Psoas muscle (tissue), 7 donors: ENCODE measurements at regions not wholly inside any gene's neighbourhood (a gene's known extent, or its start where the extent isn't known, plus 50 kb on each side); places are given as distances from the start of the nearest gene placed in this dataset.

Experiments used
- ATAC-seq, 4 donors: fragments of 200-7000 bp; cut with Tn5 transposase; one replicate each; pipeline ENCODE4 v1.9.1; 2020; ENCODE audit warnings: moderate library complexity in 3 of 4, mild to moderate bottlenecking in 2 of 4
- DNase-seq, 2 donors: peaks; one replicate each; pipeline ENCODE4 v3.0.0-alpha.2; 2020
- H3K27ac ChIP-seq: fragments of 200-600 bp; one replicate; pipeline ENCODE4 v1.8.0; 2022
- H3K27me3 ChIP-seq, 3 donors: fragments of 200-600 bp in 1 of 3; one replicate each; pipeline versions ENCODE4 v1.6.1 to v1.8.0; 2013 to 2022; ENCODE audit warnings: low read length in 2 of 3, mild to moderate bottlenecking in 2 of 3, moderate library complexity in 1 of 3; ENCODE audit not compliant: insufficient read depth in 3 of 3
- H3K36me3 ChIP-seq, 2 donors: fragments of 200-600 bp in 1 of 2; one replicate each; pipeline versions ENCODE4 v1.6.1 to v1.8.0; 2013 to 2022; ENCODE audit warnings: low read depth in 1 of 2, mild to moderate bottlenecking in 1 of 2, moderate library complexity in 1 of 2; ENCODE audit not compliant: insufficient read depth in 1 of 2
- H3K4me1 ChIP-seq: fragments of 200-600 bp; one replicate; pipeline ENCODE4 v1.8.0; 2022
- H3K4me3 ChIP-seq: fragments of 200-600 bp; one replicate; pipeline ENCODE4 v1.8.0; 2022; ENCODE audit warnings: mild to moderate bottlenecking
- H3K9me3 ChIP-seq: fragments of 200-600 bp; one replicate; pipeline ENCODE4 v1.8.0; 2022
- WGBS, 3 donors: extraction: QIAGEN DNeasy Blood & Tissue Kit; methylation state at CpG; one replicate each; pipeline versions ENCODE4 v1.1.6 to v1.1.7; 2013; 5-methylcytosine and 5-hydroxymethylcytosine counted together
- intact Hi-C, 2 donors: fragments of 100-400 bp; cut with DNase I; formaldehyde crosslinking; loops; one replicate each; pipeline versions ENCODE4 v1.11.0 to v1.14.2; 2022
- TF ChIP-seq, protein P1 (sequence below): fragments of 200-600 bp; IDR thresholded peaks from one replicate; pipeline ENCODE4 v1.8.0; 2022; ENCODE audit warnings: antibody characterized with exemption
- donor health status: healthy with polysubstance abuse.
- donor health status: DM: no; HTN: no; CAD: no; lungs with moderate emphysema.
- donor health status: Bipolar disorder and iron deficiency.
- donor health status: healthy.
- donor health status: DM: yes; HTN: yes; CAD: no.
- donor health status: DM: no; HTN: no; CAD: no.
- donor health status: DM: yes; HTN: yes; CAD: no.

GRCh38 chr15:92224843-92225242, 168.8 kb upstream of the ST8SIA2 start:
- ATAC-seq: peak in 1 of 4 donors; percentile 46

DNA sequence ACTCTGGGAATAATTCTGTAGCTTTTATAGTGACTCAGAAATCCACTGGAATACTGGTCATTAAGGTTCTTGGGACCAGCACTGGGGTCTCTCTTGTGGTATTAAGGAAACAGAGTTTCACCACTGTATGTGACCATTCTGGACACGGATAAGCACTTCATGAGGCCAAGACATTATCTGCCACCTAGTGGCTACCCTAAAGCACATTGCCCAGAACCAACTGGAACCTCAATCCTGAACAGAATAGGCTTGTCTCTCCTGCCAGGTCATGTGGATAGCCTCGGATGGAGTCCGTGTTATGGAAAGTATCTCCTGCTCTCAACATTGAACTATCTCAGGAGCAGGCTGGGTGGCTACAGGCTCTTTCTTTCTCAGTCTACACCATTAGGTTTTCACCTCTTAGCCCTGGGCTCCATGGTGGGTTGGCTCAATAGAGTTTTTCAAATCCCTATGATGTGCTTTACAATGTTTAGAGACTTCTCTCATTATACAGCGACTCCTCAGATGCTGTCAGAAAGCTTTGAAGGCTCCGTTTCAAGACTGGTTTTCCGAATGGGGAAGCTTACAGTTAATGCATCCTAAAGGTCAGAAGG, 167.6 kb upstream of the ST8SIA2 start:
- no peak overlapping the region for H3K27ac ChIP-seq
- no peak for DNase-seq
- no peaks in the 10 kb centered on the region for H3K36me3 ChIP-seq
- intact Hi-C loops: loop anchor here in 1 of 2 donors (5.0 kb wide), 1 partner anchor 129 kb away; no protein-coding TSS in a partner anchor
- ATAC-seq: peak in 1 of 4 donors; percentile 42
- peaks cover 0 to 3% (median 0%) of the 10 kb centered on the region in 3 donors for H3K27me3 ChIP-seq
- H3K9me3 ChIP-seq: no peaks in the 10 kb centered on the region
- TF ChIP-seq, protein P1, sequence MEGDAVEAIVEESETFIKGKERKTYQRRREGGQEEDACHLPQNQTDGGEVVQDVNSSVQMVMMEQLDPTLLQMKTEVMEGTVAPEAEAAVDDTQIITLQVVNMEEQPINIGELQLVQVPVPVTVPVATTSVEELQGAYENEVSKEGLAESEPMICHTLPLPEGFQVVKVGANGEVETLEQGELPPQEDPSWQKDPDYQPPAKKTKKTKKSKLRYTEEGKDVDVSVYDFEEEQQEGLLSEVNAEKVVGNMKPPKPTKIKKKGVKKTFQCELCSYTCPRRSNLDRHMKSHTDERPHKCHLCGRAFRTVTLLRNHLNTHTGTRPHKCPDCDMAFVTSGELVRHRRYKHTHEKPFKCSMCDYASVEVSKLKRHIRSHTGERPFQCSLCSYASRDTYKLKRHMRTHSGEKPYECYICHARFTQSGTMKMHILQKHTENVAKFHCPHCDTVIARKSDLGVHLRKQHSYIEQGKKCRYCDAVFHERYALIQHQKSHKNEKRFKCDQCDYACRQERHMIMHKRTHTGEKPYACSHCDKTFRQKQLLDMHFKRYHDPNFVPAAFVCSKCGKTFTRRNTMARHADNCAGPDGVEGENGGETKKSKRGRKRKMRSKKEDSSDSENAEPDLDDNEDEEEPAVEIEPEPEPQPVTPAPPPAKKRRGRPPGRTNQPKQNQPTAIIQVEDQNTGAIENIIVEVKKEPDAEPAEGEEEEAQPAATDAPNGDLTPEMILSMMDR: peak; percentile 41
- H3K4me1 ChIP-seq: no peaks in the 10 kb centered on the region
- no peak overlapping the region for H3K4me3 ChIP-seq
- 51 to 59% (median 54%) methylated on average over 6 of the region's 6 CpGs for WGBS, 3 donors

More at GRCh38 chr15:92224843-92225242, 168.8 kb upstream of the ST8SIA2 start:
- DNase-seq: no peak
- Histone ChIP-seq H3K27me3 (peaks cover 0 to 3% (median 0%) of the 10 kb centered on the region in 3 donors), H3K9me3 (no peaks in the 10 kb centered on the region), H3K4me3 (no peak overlapping the region), H3K27ac (no peak overlapping the region), H3K36me3 (no peaks in the 10 kb centered on the region), H3K4me1 (no peaks in the 10 kb centered on the region)
- 83 to 91% (median 89%) methylated on average over 2 of the region's 2 CpGs for WGBS, 3 donors
- intact Hi-C loops: loop anchor here in 1 of 2 donors (5.0 kb wide), 1 partner anchor 128 kb away; no protein-coding TSS in a partner anchor
- TF ChIP-seq, protein P1: no peak

GRCh38 chr15:92228830-92229229, 164.9 kb upstream of the ST8SIA2 start:
- H3K9me3 ChIP-seq: no peaks in the 10 kb centered on the region
- DNase-seq (no peak), ATAC-seq (no peak)
- intact Hi-C loops: loop anchor here in 1 of 2 donors (5.0 kb wide), 1 partner anchor 132 kb away; no protein-coding TSS in a partner anchor
- H3K27ac ChIP-seq: no peak overlapping the region
- H3K4me1 ChIP-seq: no peaks in the 10 kb centered on the region
- H3K4me3 ChIP-seq: no peak overlapping the region
- H3K36me3 ChIP-seq: no peaks in the 10 kb centered on the region
- peaks cover 0 to 4% (median 3%) of the 10 kb centered on the region in 3 donors for H3K27me3 ChIP-seq
- TF ChIP-seq, protein P1: no peak
- WGBS, 3 donors: 28 to 48% (median 34%) methylated on average over 2 of the region's 2 CpGs

DNA sequence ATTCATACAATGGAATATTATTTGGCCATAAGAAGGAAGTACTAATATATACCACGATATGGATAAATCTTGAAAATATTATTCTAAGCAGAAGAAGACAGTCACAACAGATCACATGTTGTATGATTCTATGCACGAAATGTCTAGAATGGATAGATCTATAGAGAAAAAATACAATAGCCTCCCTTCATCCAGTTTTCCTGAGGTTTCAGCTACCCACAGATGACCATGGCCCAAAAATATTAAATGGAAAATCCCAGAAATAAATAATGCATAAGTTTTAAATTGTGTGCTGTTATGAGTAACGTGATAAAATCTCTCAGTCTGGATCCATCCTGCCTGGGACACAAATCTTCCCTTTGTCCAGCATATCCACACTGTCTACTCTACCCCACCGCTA, 162.2 kb upstream of the ST8SIA2 start:
- intact Hi-C loops: no loop called here
- Histone ChIP-seq H3K4me3 (no peak overlapping the region), H3K36me3 (no peaks in the 10 kb centered on the region), H3K9me3 (peaks cover 6% of the 10 kb centered on the region), H3K4me1 (no peaks in the 10 kb centered on the region), H3K27me3 (peaks cover 0 to 4% (median 2%) of the 10 kb centered on the region in 3 donors), H3K27ac (no peak overlapping the region)
- DNase-seq (no peak), ATAC-seq (no peak)
- WGBS, 3 donors: 54 to 78% (median 61%) methylated on average over 4 of the region's 4 CpGs
- TF ChIP-seq, protein P1: no peak
